SK-N-SH (cell line): ENCODE measurements at regions not wholly inside any gene's neighbourhood (a gene's known extent, or its start where the extent isn't known, plus 50 kb on each side); places are given as distances from the start of the nearest gene placed in this dataset.

Source experiments
- CTCF ChIA-PET: fragments of 300-600, 350-600 bp; formaldehyde crosslinking; extraction: SDS; loops from one replicate; lab custom pipeline; 2021; lab: Yijun Ruan, JAX
- POLR2A ChIA-PET: fragments of 350-600 bp; sonication (Branson Sonifier 250); formaldehyde crosslinking; extraction: SDS; loops from one replicate; lab custom pipeline; 2020; ENCODE audit warnings: antibody characterized with exemption, inconsistent platforms; lab: Yijun Ruan, JAX
- DNase-seq: peaks from one replicate; pipeline ENCODE4 v3.0.0; 2012
- H2AFZ ChIP-seq: fragments of 200-600 bp; sonication (generic); 2 replicates; pipeline ENCODE4 v1.8.1; 2016; ENCODE audit warnings: antibody characterized with exemption, mild to moderate bottlenecking, low read depth
- H3F3A ChIP-seq: fragments of 200-600 bp; sonication (generic); replicated peaks from 2 replicates; pipeline ENCODE3; 2016; ENCODE audit warnings: antibody characterized with exemption, mild to moderate bottlenecking; ENCODE audit not compliant: insufficient read depth
- H3K27ac ChIP-seq, 2 experiments: fragments of 200-500 bp in 1 of 2; fragments of 200-600 bp in 1 of 2; sonication (Bioruptor generic) in 1 of 2; sonication (generic), shearing (Covaris generic) in 1 of 2; 2 replicates each; pipeline versions ENCODE4 v1.5.1 to v1.6.1; 2014 to 2016; ENCODE audit warnings: low read depth in 2 of 2, inconsistent platforms in 1 of 2, low read length in 1 of 2, mild to moderate bottlenecking in 1 of 2, mixed read lengths in 1 of 2
- H3K27me3 ChIP-seq: fragments of 200-600 bp; sonication (generic), shearing (Covaris generic); 2 replicates; pipeline ENCODE4 v1.6.1; 2016; ENCODE audit warnings: mixed run types; ENCODE audit not compliant: insufficient read depth
- H3K36me3 ChIP-seq, 2 experiments: fragments of 200-500 bp in 1 of 2; fragments of 200-600 bp in 1 of 2; sonication (Bioruptor generic) in 1 of 2; sonication (generic) in 1 of 2; replicated peaks in 1 of 2; 2 replicates each; pipeline versions ENCODE3 to v1.5.1; 2014 to 2016; ENCODE audit warnings: low read length in 1 of 2, mild to moderate bottlenecking in 1 of 2; ENCODE audit not compliant: insufficient read depth in 2 of 2, control insufficient read depth in 1 of 2
- H3K4me1 ChIP-seq, 2 experiments: fragments of 200-500 bp in 1 of 2; fragments of 200-600 bp in 1 of 2; sonication (Bioruptor generic) in 1 of 2; sonication (generic), shearing (Covaris generic) in 1 of 2; 2 replicates each; pipeline versions ENCODE4 v1.5.1 to v1.6.1; 2014 to 2016; ENCODE audit warnings: low read depth in 1 of 2, low read length in 1 of 2, mixed run types in 1 of 2; ENCODE audit not compliant: insufficient read depth in 2 of 2, control insufficient read depth in 1 of 2
- H3K4me2 ChIP-seq: fragments of 200-600 bp; sonication (generic), shearing (Covaris generic); 2 replicates; pipeline ENCODE4 v1.6.1; 2017; ENCODE audit warnings: mixed run types
- H3K4me3 ChIP-seq, 2 experiments: fragments of 200-500 bp in 1 of 2; fragments of 200-600 bp in 1 of 2; sonication (Bioruptor generic) in 1 of 2; sonication (generic), shearing (Covaris generic) in 1 of 2; 2 replicates each; pipeline versions ENCODE4 v1.5.1 to v1.8.1; 2014 to 2016; ENCODE audit warnings: low read depth in 2 of 2, inconsistent platforms in 1 of 2, low read length in 1 of 2, mild to moderate bottlenecking in 1 of 2, mixed read lengths in 1 of 2, moderate library complexity in 1 of 2
- H3K79me2 ChIP-seq: fragments of 200-600 bp; sonication (generic); 2 replicates; pipeline ENCODE4 v1.8.1; 2017; ENCODE audit warnings: mild to moderate bottlenecking; ENCODE audit not compliant: insufficient read depth
- H3K9ac ChIP-seq: fragments of 200-600 bp; sonication (generic); 2 replicates; pipeline ENCODE4 v1.6.1; 2017; ENCODE audit warnings: mixed run types
- H3K9me2 ChIP-seq: fragments of 200-600 bp; sonication (generic); 2 replicates; pipeline ENCODE4 v1.6.1; 2017; ENCODE audit warnings: mixed run types
- H3K9me3 ChIP-seq: fragments of 200-600 bp; sonication (generic); 2 replicates; pipeline ENCODE4 v1.6.1; 2017; ENCODE audit warnings: mixed run types, mild to moderate bottlenecking, moderate library complexity
- H4K20me1 ChIP-seq: fragments of 200-600 bp; sonication (generic); 2 replicates; pipeline ENCODE4 v1.6.1; 2017; ENCODE audit warnings: mild to moderate bottlenecking, mixed run types; ENCODE audit not compliant: insufficient read depth
- ELF1 ChIP-seq: IDR thresholded peaks from 2 replicates; pipeline ENCODE4 v1.4.0; 2012
- FOSL2 ChIP-seq: IDR thresholded peaks from 2 replicates; pipeline ENCODE4 v1.4.0; 2012; ENCODE audit warnings: low read depth, mild to moderate bottlenecking, moderate library complexity, borderline replicate concordance
- FOXJ3 ChIP-seq: sonication (generic); formaldehyde crosslinking; IDR thresholded peaks from 2 replicates; pipeline ENCODE4 v1.5.1; 2020; ENCODE audit warnings: mild to moderate bottlenecking, missing genetic modification reagents
- GATA2 ChIP-seq: sonication (generic); formaldehyde crosslinking; IDR thresholded peaks from 2 replicates; pipeline ENCODE4 v1.5.0; 2020; ENCODE audit warnings: mild to moderate bottlenecking, missing genetic modification reagents
- JUND ChIP-seq: IDR thresholded peaks from 2 replicates; pipeline ENCODE4 v1.4.0; 2012
- MEF2A ChIP-seq: IDR thresholded peaks from 2 replicates; pipeline ENCODE4 v1.4.0; 2012; ENCODE audit warnings: low read depth, borderline replicate concordance
- NFIC ChIP-seq: IDR thresholded peaks from 2 replicates; pipeline ENCODE4 v1.4.0; 2012; ENCODE audit warnings: borderline replicate concordance
- NRF1 ChIP-seq: IDR thresholded peaks from 2 replicates; pipeline ENCODE4 v1.6.1; 2012; ENCODE audit warnings: low read depth, mild to moderate bottlenecking, low read length
- PBX3 ChIP-seq: IDR thresholded peaks from 2 replicates; pipeline ENCODE4; 2012
- RFX5 ChIP-seq: IDR thresholded peaks from 2 replicates; pipeline ENCODE4 v1.6.1; 2012; ENCODE audit warnings: mild to moderate bottlenecking, improper control_type of control experiment, low read length
- RXRA ChIP-seq: IDR thresholded peaks from 2 replicates; pipeline ENCODE4 v1.4.0; 2012; ENCODE audit warnings: low read depth, mild to moderate bottlenecking, borderline replicate concordance
- SIN3A ChIP-seq: IDR thresholded peaks from 2 replicates; pipeline ENCODE4 v1.6.1; 2012; ENCODE audit warnings: low read depth, mild to moderate bottlenecking, low read length, moderate library complexity, borderline replicate concordance
- SMC3 ChIP-seq: IDR thresholded peaks from 2 replicates; pipeline ENCODE4 v1.6.1; 2012; ENCODE audit warnings: low read depth, low read length, improper control_type of control experiment
- TEAD4 ChIP-seq: IDR thresholded peaks from 2 replicates; pipeline ENCODE4 v1.4.0; 2012; ENCODE audit warnings: mild to moderate bottlenecking, borderline replicate concordance; ENCODE audit not compliant: insufficient read depth
- ZBTB33 ChIP-seq: IDR thresholded peaks from 2 replicates; pipeline ENCODE4 v1.4.0; 2012; ENCODE audit warnings: low read depth, borderline replicate concordance
- WGBS: methylation state at CpG from one replicate; pipeline ENCODE4 v1.1.6; 2017; ENCODE audit warnings: low lambda C conversion rate; 5-methylcytosine and 5-hydroxymethylcytosine counted together
- TF ChIP-seq, protein P1 (sequence below): fragments of 150-350 bp; IDR thresholded peaks from 2 replicates; pipeline ENCODE4 v1.6.1; 2016; ENCODE audit warnings: mild to moderate bottlenecking, low read depth, low read length
- TF ChIP-seq, protein P2 (sequence below): IDR thresholded peaks from 2 replicates; pipeline ENCODE4 v1.4.0; 2012; ENCODE audit warnings: low read depth, borderline replicate concordance
- TF ChIP-seq, protein P3 (sequence below): IDR thresholded peaks from 2 replicates; pipeline ENCODE4 v1.4.0; 2012; ENCODE audit warnings: low read depth

DNA sequence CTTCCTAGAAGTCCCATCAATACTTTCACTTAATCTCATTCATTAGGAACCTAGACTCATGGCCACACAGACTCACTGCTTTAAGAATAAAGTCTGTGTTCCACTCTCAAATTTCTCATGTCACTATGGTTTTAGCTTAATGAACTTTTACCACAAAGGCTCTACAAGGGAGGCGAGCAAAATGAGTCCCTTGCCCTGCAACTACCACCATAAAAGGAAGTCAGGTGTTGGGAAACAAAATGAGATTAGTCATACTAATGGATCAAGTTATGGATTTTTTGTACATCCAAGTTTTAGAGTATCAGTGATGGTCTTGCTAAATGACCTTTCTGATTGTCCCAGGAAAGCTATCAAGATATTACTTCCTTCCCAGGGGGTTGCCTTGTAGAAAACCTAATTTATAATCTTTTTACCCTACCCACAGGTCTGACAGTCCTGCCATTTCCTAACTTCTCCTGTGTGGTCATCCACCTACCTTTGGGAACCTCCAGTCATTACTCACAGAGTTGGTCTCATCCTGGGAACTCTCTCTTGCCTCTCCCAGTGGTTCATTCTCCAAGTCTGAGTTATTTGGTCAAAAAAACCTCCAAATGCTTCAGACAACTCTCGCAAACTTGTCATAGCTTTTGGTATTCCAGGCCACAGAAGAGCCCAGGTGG, 51.8 kb upstream of the SLC16A1 start:
- ChIA-PET POLR2A (interaction anchor here (0.6 kb wide), 1 partner anchor 61 kb away, joined by 3 read pairs; no protein-coding TSS in a partner anchor), CTCF (no interaction called here)
- whole genome bisulfite sequencing, result 98% methylated on average over 2 of the region's 2 CpGs
- no peaks in the 10 kb centered on the region for H3F3A ChIP-seq
- no peaks in the 10 kb centered on the region for H3K36me3 ChIP-seq
- no peak for DNase-seq
- no peak overlapping the region for H3K4me3 ChIP-seq
- no peak overlapping the region for H3K4me2 ChIP-seq
- no peak for TF ChIP-seq ZBTB33
- TF ChIP-seq FOSL2, result no peak
- no peak for TF ChIP-seq TEAD4
- TF ChIP-seq RXRA, result no peak
- TF ChIP-seq, all 33 proteins: peak for 0
- Histone ChIP-seq H3K27ac (no peak overlapping the region), H3K27me3 (no peaks in the 10 kb centered on the region), H3K9me3 (no peaks in the 10 kb centered on the region), H3K4me1 (no peaks in the 10 kb centered on the region), H2AFZ (no peak overlapping the region), H3K79me2 (no peaks in the 10 kb centered on the region), H3K9ac (no peak overlapping the region), H3K9me2 (no peaks in the 10 kb centered on the region), H4K20me1 (no peaks in the 10 kb centered on the region)

DNA sequence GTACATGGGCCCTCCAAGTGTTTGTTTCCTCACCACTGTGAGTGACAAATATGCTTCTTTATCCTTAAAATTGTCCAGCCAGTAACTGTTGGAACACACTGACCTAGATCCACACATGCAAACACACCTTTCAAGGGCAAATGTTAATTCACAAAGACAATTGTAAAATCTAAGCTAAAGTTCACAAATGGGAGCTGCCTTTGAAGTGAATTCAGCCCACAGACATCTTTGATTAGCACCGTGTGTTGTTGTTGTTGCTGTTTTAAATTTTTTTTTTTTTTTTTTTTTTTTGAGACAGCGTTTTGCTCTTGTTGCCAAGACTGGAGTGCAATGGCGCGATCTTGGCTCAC, 52.3 kb upstream of the SLC16A1 start:
- no peaks in the 10 kb centered on the region for H3K36me3 ChIP-seq
- H3K27ac ChIP-seq, result no peak overlapping the region
- no peaks in the 10 kb centered on the region for H3K27me3 ChIP-seq
- WGBS, result 93% methylated on average over 4 of the region's 4 CpGs
- H4K20me1 ChIP-seq, result no peaks in the 10 kb centered on the region
- ChIA-PET CTCF (no interaction called here), POLR2A (no interaction called here)
- no peak overlapping the region for H3K4me3 ChIP-seq
- H3K4me1 ChIP-seq, result no peaks in the 10 kb centered on the region
- no peak overlapping the region for H3K9ac ChIP-seq
- H3K79me2 ChIP-seq, result no peaks in the 10 kb centered on the region
- no peak for DNase-seq
- no peaks in the 10 kb centered on the region for H3F3A ChIP-seq
- no peak for TF ChIP-seq GATA2 (CRISPR knock-in tag)
- no peak for TF ChIP-seq ELF1
- no peak for TF ChIP-seq MEF2A
- TF ChIP-seq RFX5, result no peak
- no peak for TF ChIP-seq SIN3A
- no peak for TF ChIP-seq NFIC
- no peak for TF ChIP-seq PBX3
- TF ChIP-seq NRF1, result no peak
- TF ChIP-seq, protein P1, sequence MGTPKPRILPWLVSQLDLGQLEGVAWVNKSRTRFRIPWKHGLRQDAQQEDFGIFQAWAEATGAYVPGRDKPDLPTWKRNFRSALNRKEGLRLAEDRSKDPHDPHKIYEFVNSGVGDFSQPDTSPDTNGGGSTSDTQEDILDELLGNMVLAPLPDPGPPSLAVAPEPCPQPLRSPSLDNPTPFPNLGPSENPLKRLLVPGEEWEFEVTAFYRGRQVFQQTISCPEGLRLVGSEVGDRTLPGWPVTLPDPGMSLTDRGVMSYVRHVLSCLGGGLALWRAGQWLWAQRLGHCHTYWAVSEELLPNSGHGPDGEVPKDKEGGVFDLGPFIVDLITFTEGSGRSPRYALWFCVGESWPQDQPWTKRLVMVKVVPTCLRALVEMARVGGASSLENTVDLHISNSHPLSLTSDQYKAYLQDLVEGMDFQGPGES, result no peak
- TF ChIP-seq, protein P2, sequence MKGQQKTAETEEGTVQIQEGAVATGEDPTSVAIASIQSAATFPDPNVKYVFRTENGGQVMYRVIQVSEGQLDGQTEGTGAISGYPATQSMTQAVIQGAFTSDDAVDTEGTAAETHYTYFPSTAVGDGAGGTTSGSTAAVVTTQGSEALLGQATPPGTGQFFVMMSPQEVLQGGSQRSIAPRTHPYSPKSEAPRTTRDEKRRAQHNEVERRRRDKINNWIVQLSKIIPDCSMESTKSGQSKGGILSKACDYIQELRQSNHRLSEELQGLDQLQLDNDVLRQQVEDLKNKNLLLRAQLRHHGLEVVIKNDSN, result no peak
- TF ChIP-seq, protein P3, sequence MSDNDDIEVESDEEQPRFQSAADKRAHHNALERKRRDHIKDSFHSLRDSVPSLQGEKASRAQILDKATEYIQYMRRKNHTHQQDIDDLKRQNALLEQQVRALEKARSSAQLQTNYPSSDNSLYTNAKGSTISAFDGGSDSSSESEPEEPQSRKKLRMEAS, result no peak
- TF ChIP-seq JUND, result no peak
- TF ChIP-seq ZBTB33, result no peak
- no peak for TF ChIP-seq TEAD4
- no peak for TF ChIP-seq SMC3
- no peak for TF ChIP-seq FOSL2
- TF ChIP-seq FOXJ3 (CRISPR knock-in tag), result no peak
- H3K4me2 ChIP-seq, result no peak overlapping the region
- no peak overlapping the region for H2AFZ ChIP-seq
- H3K9me3 ChIP-seq, result no peaks in the 10 kb centered on the region
- H3K9me2 ChIP-seq, result no peaks in the 10 kb centered on the region
